Calu3 (cell line): ENCODE measurements at regions not wholly inside any gene's neighbourhood (a gene's known extent, or its start where the extent isn't known, plus 50 kb on each side); places are given as distances from the start of the nearest gene placed in this dataset.

Experiments used
- BruUV-seq: library from RNA; stranded (reverse); fragments of 400-500 nt; replicated peaks from 2 replicates; lab custom pipeline; 2021; lab: Mats Ljungman, UMichigan
- CTCF ChIA-PET: fragments of 300-600 bp; sonication (Branson Sonifier 250); formaldehyde crosslinking; loops from one replicate; lab custom pipeline; 2022; ENCODE audit warnings: antibody characterized with exemption; lab: Charles Lee
- DNase-seq: peaks from one replicate; pipeline ENCODE4 v3.0.0; 2022
- H3K27ac Mint-ChIP-seq: one replicate; pipeline ENCODE4 v1.8.0; 2022; ENCODE audit warnings: mixed read lengths; ENCODE audit not compliant: unreplicated experiment
- H3K27me3 Mint-ChIP-seq: one replicate; pipeline ENCODE4 v1.8.0; 2022; ENCODE audit warnings: mixed read lengths; ENCODE audit not compliant: unreplicated experiment
- H3K36me3 Mint-ChIP-seq: one replicate; pipeline ENCODE4 v1.8.0; 2022; ENCODE audit warnings: mild to moderate bottlenecking, moderate library complexity, mixed read lengths; ENCODE audit not compliant: insufficient read depth, unreplicated experiment
- H3K4me1 Mint-ChIP-seq: one replicate; pipeline ENCODE4 v1.8.0; 2022; ENCODE audit warnings: mild to moderate bottlenecking, low read depth, mixed read lengths; ENCODE audit not compliant: unreplicated experiment
- H3K4me3 Mint-ChIP-seq: one replicate; pipeline ENCODE4 v1.8.0; 2022; ENCODE audit warnings: mild to moderate bottlenecking, low read depth, moderate library complexity, mixed read lengths; ENCODE audit not compliant: unreplicated experiment
- H3K9me3 Mint-ChIP-seq: one replicate; pipeline ENCODE4 v1.8.0; 2022; ENCODE audit warnings: low read depth, mixed read lengths; ENCODE audit not compliant: unreplicated experiment
- intact Hi-C: fragments of 100-400 bp; cut with micrococcal nuclease; formaldehyde crosslinking; loops from one replicate; pipeline ENCODE4 v1.10.0; 2022; ENCODE audit not compliant: unreplicated experiment
- TF ChIP-seq, protein P1 (sequence below): fragments of 200-600 bp; IDR thresholded peaks from one replicate; pipeline ENCODE4 v1.8.0; 2022; ENCODE audit warnings: antibody characterized with exemption; ENCODE audit not compliant: unreplicated experiment

DNA sequence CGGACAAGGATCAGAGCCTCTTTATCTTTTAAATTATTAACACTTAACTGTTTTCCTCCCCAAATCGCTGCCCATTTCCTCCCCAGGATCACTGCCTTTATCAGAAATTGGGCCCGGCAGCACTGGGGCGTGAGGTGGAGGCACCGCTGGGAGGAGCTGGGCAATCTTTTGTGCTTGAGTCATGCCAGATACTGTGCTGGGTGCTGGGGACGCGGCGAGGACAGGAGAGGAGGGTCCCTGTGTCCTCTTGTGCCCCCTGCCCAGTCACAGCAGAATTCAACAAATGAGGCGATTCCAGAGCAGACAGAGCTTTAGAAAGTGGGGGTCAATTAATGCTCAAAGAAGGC is 347.8 kb downstream of the ZNF536 start:
- TF ChIP-seq, protein P1, sequence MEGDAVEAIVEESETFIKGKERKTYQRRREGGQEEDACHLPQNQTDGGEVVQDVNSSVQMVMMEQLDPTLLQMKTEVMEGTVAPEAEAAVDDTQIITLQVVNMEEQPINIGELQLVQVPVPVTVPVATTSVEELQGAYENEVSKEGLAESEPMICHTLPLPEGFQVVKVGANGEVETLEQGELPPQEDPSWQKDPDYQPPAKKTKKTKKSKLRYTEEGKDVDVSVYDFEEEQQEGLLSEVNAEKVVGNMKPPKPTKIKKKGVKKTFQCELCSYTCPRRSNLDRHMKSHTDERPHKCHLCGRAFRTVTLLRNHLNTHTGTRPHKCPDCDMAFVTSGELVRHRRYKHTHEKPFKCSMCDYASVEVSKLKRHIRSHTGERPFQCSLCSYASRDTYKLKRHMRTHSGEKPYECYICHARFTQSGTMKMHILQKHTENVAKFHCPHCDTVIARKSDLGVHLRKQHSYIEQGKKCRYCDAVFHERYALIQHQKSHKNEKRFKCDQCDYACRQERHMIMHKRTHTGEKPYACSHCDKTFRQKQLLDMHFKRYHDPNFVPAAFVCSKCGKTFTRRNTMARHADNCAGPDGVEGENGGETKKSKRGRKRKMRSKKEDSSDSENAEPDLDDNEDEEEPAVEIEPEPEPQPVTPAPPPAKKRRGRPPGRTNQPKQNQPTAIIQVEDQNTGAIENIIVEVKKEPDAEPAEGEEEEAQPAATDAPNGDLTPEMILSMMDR, result no peak
- Mint-ChIP-seq H3K27ac (no peak overlapping the region), H3K4me1 (no peaks in the 10 kb centered on the region), H3K27me3 (peaks cover 17% of the 10 kb centered on the region), H3K36me3 (no peaks in the 10 kb centered on the region), H3K9me3 (peaks cover 2% of the 10 kb centered on the region), H3K4me3 (peak overlapping the region; percentile 62)
- intact Hi-C loops, result no loop called here
- no TSS peak for BruUV-seq
- CTCF ChIA-PET, result no interaction called here
- DNase-seq, result peak; percentile 3

DNA sequence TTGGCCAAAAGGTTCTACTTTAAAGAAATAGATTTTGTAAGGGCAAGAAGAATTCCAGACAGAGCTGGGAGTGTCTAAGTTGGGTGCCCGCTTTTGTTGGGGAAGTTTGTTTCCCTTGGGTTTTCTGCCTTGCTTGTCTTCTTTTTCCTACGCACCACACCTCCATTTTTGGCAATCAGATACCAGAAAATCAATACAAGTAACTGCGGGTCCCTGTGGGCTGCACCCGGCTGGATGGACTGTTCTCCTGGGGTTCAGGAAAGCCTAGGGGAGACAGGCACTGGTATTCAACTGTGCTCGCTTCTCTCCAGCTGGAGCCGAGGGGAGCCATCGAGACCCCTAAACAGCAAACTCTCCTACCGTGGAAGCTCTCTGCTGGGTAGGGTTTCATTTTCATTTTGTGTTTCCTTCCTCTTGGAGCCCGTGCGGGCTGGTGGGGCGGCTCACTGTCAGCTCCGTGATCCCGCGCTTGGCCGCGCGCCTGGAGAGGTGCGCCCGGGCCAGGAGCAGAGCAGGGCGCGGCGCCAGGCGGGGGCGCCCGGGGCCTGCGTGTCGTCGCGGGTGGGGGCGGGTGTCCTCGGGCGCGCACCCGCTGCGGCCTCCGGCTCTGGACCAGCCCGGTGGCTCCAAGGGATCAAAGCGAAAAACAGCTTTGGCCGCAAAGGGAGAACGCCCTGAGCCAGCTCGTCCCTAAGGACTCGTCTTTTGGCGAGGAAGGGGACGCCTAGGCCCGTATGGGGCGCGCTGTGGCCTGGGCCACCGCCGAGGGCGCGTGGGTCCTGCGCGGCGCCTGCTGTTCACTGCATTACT is 347.2 kb downstream of the ZNF536 start:
- Mint-ChIP-seq H3K27me3 (peaks cover 21% of the 10 kb centered on the region), H3K27ac (no peak overlapping the region), H3K9me3 (peaks cover 6% of the 10 kb centered on the region), H3K4me1 (no peaks in the 10 kb centered on the region), H3K4me3 (peak overlapping the region; percentile 62), H3K36me3 (no peaks in the 10 kb centered on the region)
- TF ChIP-seq, protein P1, result no peak
- CTCF ChIA-PET, result no interaction called here
- BruUV-seq, result no TSS peak
- intact Hi-C loops, result no loop called here
- peak; percentile 38 for DNase-seq

DNA sequence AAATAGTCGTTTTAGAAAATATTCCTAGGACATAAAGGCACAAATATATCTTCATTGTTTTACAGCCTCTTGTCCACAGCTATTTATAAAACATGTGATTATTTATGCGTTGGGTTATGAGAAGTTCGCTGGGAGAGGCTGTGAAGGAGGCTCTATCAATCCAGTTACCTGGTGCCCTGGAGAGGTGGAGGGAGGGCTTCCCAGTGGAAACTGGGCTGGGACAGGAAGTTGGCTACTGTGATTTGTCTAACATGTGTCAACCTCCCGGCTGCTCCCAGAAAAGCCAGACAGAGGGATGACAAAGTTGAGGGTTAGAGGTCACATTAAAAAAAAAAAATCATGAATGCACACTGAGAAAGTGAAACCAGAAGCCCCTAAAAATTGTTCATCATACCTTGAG is 346.5 kb downstream of the ZNF536 start:
- intact Hi-C loops, result no loop called here
- no peak for DNase-seq
- BruUV-seq, result no TSS peak
- Mint-ChIP-seq H3K4me1 (no peaks in the 10 kb centered on the region), H3K36me3 (no peaks in the 10 kb centered on the region), H3K9me3 (peaks cover 7% of the 10 kb centered on the region), H3K27me3 (peaks cover 21% of the 10 kb centered on the region), H3K27ac (no peak overlapping the region), H3K4me3 (peak overlapping the region; percentile 62)
- TF ChIP-seq, protein P1, result no peak
- CTCF ChIA-PET, result no interaction called here

DNA sequence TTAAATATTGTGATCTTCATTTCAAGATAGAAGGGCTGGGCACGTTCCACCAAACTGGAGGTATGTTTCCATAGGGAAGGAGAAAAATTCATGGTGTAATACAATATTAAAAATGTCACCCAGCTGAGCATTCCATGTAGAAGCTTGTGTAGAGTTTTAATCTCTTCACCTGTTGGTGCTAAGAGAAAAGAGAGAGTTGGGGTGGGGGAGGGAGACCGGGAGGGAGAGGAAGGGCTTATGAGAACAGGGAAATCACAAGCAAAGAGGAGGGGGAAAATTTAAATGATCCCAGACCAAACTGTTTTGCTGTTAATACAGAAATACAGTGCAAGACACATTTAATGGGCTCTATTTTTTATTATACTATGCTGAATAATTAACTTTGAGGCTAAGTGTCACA is 345.8 kb downstream of the ZNF536 start:
- Mint-ChIP-seq H3K27me3 (peaks cover 21% of the 10 kb centered on the region), H3K4me1 (no peaks in the 10 kb centered on the region), H3K36me3 (no peaks in the 10 kb centered on the region), H3K27ac (no peak overlapping the region), H3K4me3 (no peak overlapping the region), H3K9me3 (peaks cover 7% of the 10 kb centered on the region)
- BruUV-seq, result no TSS peak
- CTCF ChIA-PET, result no interaction called here
- DNase-seq, result no peak
- TF ChIP-seq, protein P1, result no peak
- intact Hi-C loops, result no loop called here
